Osteocyte (in vitro differentiated cells): ENCODE measurements at regions not wholly inside any gene's neighbourhood (a gene's known extent, or its start where the extent isn't known, plus 50 kb on each side); places are given as distances from the start of the nearest gene placed in this dataset.
"Not testable (repeated sequence)": the region's sequence is repeated elsewhere in the genome, so short reads cannot be mapped to it uniquely, and the experiment has no call there.

Experiments used
- DNase-seq: peaks from one replicate; pipeline ENCODE4 v3.0.0; 2021; ENCODE audit warnings: mixed read lengths; ENCODE audit not compliant: unreplicated experiment; ENCODE audit errors: extremely low spot score
- H3K27ac Mint-ChIP-seq: one replicate; pipeline ENCODE4 v1.8.0; 2021; ENCODE audit warnings: mild to moderate bottlenecking, mixed read lengths; ENCODE audit not compliant: unreplicated experiment
- H3K27me3 Mint-ChIP-seq: one replicate; pipeline ENCODE4 v1.8.0; 2021; ENCODE audit warnings: mixed read lengths; ENCODE audit not compliant: unreplicated experiment
- H3K36me3 Mint-ChIP-seq: one replicate; pipeline ENCODE4 v1.8.0; 2021; ENCODE audit warnings: mixed read lengths; ENCODE audit not compliant: unreplicated experiment
- H3K4me1 Mint-ChIP-seq: one replicate; pipeline ENCODE4 v1.8.0; 2021; ENCODE audit warnings: mixed read lengths; ENCODE audit not compliant: unreplicated experiment
- H3K4me3 Mint-ChIP-seq: one replicate; pipeline ENCODE4 v1.8.0; 2021; ENCODE audit warnings: mild to moderate bottlenecking, moderate library complexity, mixed read lengths; ENCODE audit not compliant: unreplicated experiment
- H3K9me3 Mint-ChIP-seq: one replicate; pipeline ENCODE4 v1.8.0; 2021; ENCODE audit warnings: mixed read lengths; ENCODE audit not compliant: unreplicated experiment
- TF ChIP-seq, protein P1 (sequence below): fragments of 200-600 bp; sonication (generic); IDR thresholded peaks from 2 replicates; pipeline ENCODE4 v1.5.0; 2021; ENCODE audit warnings: antibody characterized with exemption, mild to moderate bottlenecking, moderate library complexity

DNA sequence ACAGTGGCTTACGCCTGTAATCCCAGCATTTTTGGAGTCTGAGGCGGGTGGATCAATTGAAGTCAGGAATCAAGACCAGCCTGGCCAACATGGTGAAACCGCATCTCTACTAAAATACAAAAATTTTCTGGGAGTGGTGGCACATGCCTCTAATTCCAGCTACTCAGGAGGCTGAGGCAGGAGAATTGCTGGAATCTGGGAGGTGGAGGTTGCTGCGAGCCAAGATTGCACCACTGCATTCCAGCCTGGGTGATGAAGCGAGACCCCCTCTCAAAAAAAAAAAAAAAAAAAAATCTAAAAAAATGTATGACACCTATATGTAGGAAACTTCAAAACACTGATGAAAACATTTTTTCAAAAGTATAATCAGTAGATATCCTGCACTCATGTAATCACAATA lies 242.7 kb upstream of the CHORDC1 start:
- Mint-ChIP-seq H3K36me3 (no peaks in the 10 kb centered on the region), H3K4me3 (no peak overlapping the region), H3K9me3 (no peaks in the 10 kb centered on the region), H3K27ac (no peak overlapping the region), H3K27me3 (no peaks in the 10 kb centered on the region), H3K4me1 (no peaks in the 10 kb centered on the region)
- TF ChIP-seq, protein P1, sequence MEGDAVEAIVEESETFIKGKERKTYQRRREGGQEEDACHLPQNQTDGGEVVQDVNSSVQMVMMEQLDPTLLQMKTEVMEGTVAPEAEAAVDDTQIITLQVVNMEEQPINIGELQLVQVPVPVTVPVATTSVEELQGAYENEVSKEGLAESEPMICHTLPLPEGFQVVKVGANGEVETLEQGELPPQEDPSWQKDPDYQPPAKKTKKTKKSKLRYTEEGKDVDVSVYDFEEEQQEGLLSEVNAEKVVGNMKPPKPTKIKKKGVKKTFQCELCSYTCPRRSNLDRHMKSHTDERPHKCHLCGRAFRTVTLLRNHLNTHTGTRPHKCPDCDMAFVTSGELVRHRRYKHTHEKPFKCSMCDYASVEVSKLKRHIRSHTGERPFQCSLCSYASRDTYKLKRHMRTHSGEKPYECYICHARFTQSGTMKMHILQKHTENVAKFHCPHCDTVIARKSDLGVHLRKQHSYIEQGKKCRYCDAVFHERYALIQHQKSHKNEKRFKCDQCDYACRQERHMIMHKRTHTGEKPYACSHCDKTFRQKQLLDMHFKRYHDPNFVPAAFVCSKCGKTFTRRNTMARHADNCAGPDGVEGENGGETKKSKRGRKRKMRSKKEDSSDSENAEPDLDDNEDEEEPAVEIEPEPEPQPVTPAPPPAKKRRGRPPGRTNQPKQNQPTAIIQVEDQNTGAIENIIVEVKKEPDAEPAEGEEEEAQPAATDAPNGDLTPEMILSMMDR, result no peak
- no peak for DNase-seq

DNA sequence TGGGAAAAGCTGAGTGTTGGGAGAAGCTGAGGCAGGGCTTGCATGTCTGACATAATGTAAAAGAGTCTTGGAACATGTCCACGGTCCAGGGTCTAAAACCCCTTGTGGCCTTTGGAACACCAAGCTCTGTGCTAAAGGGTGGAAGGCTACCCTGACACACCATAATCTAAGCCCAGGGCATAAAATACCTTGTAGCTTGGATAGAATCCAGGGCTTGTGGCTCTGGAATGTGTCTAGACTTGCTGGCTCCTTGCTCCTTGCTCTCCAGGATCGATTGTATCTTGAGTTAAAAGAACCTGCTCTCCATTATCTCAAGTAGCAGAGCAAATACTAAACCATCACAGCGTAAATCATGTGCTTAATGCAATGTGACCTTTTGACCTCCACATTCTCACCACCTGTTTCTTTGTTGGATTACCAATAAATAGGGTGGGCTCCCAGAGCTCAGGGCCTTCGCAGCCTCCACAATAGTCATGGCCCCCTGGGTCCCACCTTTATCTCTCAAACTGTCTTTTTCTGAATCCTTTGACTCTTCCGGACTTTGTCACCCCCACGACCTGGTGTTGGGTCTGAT lies 232.6 kb upstream of the CHORDC1 start:
- H3K27ac Mint-ChIP-seq, DNase-seq, H3K27me3 Mint-ChIP-seq, H3K4me3 Mint-ChIP-seq, H3K36me3 Mint-ChIP-seq, H3K9me3 Mint-ChIP-seq, H3K4me1 Mint-ChIP-seq: not testable (repeated sequence)

DNA sequence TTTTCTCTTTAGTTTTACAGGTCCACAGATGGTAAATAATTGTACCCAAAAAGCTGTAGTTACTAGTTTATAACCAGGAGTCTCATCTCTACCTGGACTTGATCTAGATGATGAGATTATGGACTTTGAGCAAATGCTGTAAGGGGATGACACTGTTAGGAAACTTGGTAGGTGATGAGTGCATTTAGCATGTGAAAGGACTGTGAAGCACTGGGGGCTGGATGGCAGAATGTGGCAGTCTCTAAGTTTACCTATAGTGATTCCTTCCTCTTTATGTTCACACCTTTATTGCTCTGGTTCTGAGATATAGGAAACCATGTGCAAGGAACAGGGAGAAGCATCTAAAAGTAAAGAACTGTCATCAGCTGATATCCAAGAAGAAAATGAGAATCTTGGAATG lies 230.7 kb upstream of the CHORDC1 start:
- no peaks in the 10 kb centered on the region for H3K9me3 Mint-ChIP-seq
- TF ChIP-seq, protein P1, result no peak
- DNase-seq, result no peak
- H3K36me3 Mint-ChIP-seq, result no peaks in the 10 kb centered on the region
- H3K4me1 Mint-ChIP-seq, result no peaks in the 10 kb centered on the region
- H3K27ac Mint-ChIP-seq, result no peak overlapping the region
- no peak overlapping the region for H3K4me3 Mint-ChIP-seq
- H3K27me3 Mint-ChIP-seq, result peaks cover 3% of the 10 kb centered on the region

DNA sequence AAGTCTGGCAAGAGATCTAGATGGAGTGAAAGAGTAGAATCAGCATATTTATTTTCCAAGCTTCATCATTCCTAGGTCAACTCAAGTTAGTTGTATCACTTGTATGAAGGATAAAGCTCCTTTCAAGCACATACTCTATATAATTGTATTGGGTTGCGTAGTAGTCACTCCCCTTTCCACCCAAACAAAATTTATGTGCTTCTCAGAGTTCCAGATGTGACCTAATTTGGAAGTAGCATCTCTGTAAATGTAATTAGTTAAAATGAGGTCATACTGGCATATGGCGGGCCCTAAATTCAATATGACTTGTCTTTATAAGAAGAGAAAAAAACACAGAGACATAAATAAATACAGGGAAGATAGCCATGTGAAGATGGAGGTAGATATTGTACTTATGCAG lies 226.8 kb upstream of the CHORDC1 start:
- Mint-ChIP-seq H3K36me3 (no peaks in the 10 kb centered on the region), H3K4me1 (no peaks in the 10 kb centered on the region), H3K27me3 (peaks cover 2% of the 10 kb centered on the region), H3K9me3 (no peaks in the 10 kb centered on the region), H3K4me3 (no peak overlapping the region), H3K27ac (no peak overlapping the region)
- TF ChIP-seq, protein P1, result no peak
- DNase-seq, result no peak

GRCh38 chr11:90448256-90448655 lies 225.4 kb upstream of the CHORDC1 start:
- no peak for DNase-seq
- H3K27ac Mint-ChIP-seq, result no peak overlapping the region

More at GRCh38 chr11:90448256-90448655, 225.4 kb upstream of the CHORDC1 start:
- Mint-ChIP-seq H3K36me3 (no peaks in the 10 kb centered on the region), H3K9me3 (no peaks in the 10 kb centered on the region), H3K4me1 (no peaks in the 10 kb centered on the region), H3K27me3 (peaks cover 2% of the 10 kb centered on the region), H3K4me3 (no peak overlapping the region)
- TF ChIP-seq, protein P1, result no peak
